Sigmoid colon (tissue), 6 donors: ENCODE measurements at regions not wholly inside any gene's neighbourhood (a gene's known extent, or its start where the extent isn't known, plus 50 kb on each side); places are given as distances from the start of the nearest gene placed in this dataset.

Experiments used
- DNase-seq: peaks from one replicate; pipeline ENCODE4 v3.0.0-alpha.2; 2019
- H3K27ac ChIP-seq, 4 donors: fragments of 200-600 bp; sonication (generic); one replicate each; pipeline ENCODE4 v1.5.1; 2016 to 2019; ENCODE audit warnings: mild to moderate bottlenecking in 1 of 4
- H3K27me3 ChIP-seq, 3 donors: fragments of 200-600 bp; sonication (generic); one replicate each; pipeline ENCODE4 v1.5.1; 2019; ENCODE audit warnings: mild to moderate bottlenecking in 1 of 3
- H3K36me3 ChIP-seq, 4 donors: fragments of 200-600 bp; sonication (generic); one replicate each; pipeline ENCODE4 v1.5.1; 2016 to 2019
- H3K4me1 ChIP-seq, 4 donors: fragments of 200-600 bp; sonication (generic); one replicate each; pipeline ENCODE4 v1.5.1; 2017 to 2019
- H3K4me3 ChIP-seq, 4 donors: fragments of 200-600 bp; sonication (generic); one replicate each; pipeline ENCODE4 v1.5.1; 2017 to 2019; ENCODE audit warnings: mild to moderate bottlenecking in 2 of 4, moderate library complexity in 1 of 4
- H3K9me3 ChIP-seq, 4 donors: fragments of 200-600 bp in 3 of 4; sonication (generic) in 3 of 4; one replicate each; pipeline versions ENCODE4 v1.5.1 to v1.6.1; 2013 to 2019
- EP300 ChIP-seq, 4 donors: sonication (generic); formaldehyde crosslinking; IDR thresholded peaks; one replicate each; pipeline ENCODE4 v1.6.1; 2017; ENCODE audit warnings: antibody characterized with exemption in 4 of 4
- POLR2A ChIP-seq, 2 donors: fragments of 450-650 bp; IDR thresholded peaks; one replicate each; pipeline ENCODE4 v1.6.1; 2016; ENCODE audit warnings: antibody characterized with exemption in 2 of 2, mild to moderate bottlenecking in 2 of 2, moderate library complexity in 2 of 2
- POLR2AphosphoS5 ChIP-seq, 4 donors: sonication (generic); formaldehyde crosslinking; IDR thresholded peaks; one replicate each; pipeline ENCODE4 v1.6.1; 2017; ENCODE audit warnings: antibody characterized with exemption in 4 of 4
- WGBS, 2 donors: extraction: QIAGEN DNeasy Blood & Tissue Kit; methylation state at CpG; one replicate each; pipeline ENCODE4 v1.1.7; 2013; 5-methylcytosine and 5-hydroxymethylcytosine counted together
- intact Hi-C: fragments of 100-400 bp; cut with DNase I; formaldehyde crosslinking; loops from one replicate; pipeline ENCODE4 v1.15.1; 2023
- TF ChIP-seq, protein P1 (sequence below), 4 experiments: fragments of 450-650 bp in 3 of 4; fragments of 200-600 bp in 1 of 4; IDR thresholded peaks; one replicate each; pipeline ENCODE4 v1.5.1; 2016 to 2019; ENCODE audit warnings: antibody characterized with exemption in 4 of 4, mild to moderate bottlenecking in 3 of 4, moderate library complexity in 2 of 4
- donor health status: healthy with polysubstance abuse.
- donor health status: healthy.

DNA sequence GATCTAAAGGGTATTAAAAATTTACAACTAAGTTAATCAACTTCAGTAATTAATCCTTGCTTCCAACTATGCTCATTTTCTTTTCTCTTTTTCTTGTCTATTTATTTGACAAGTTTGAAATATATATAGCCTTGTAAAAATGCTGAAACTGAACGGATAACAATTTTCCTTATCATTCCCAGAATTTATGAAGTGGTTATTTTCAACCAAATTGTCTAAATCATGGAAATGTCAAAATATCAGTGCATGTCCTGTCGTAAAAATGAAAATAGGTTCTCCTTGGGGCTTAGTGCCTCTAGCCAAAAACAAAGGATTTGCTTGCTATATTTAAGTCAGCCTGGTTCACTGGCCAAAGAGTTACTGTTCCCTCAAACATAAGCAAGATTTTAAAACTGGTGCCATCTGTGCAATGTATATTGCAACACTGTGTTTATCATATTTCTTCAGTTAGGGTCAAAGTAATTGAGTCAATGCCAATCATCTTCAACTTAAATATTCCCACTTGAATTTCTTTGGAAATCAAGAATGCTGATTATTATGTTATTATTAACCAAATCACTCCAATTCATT is 798.3 kb downstream of the MAT2B start:
- Histone ChIP-seq H3K4me1 (peaks cover 0 to 6% (median 2%) of the 10 kb centered on the region in 4 donors), H3K27ac (no peak overlapping the region), H3K27me3 (no peaks in the 10 kb centered on the region), H3K9me3 (no peaks in the 10 kb centered on the region), H3K36me3 (no peaks in the 10 kb centered on the region), H3K4me3 (no peak overlapping the region)
- DNase-seq = no peak
- WGBS, 2 donors = 56 to 66% methylated on average over 2 of the region's 2 CpGs
- intact Hi-C loops = no loop called here
- TF ChIP-seq, protein P1, sequence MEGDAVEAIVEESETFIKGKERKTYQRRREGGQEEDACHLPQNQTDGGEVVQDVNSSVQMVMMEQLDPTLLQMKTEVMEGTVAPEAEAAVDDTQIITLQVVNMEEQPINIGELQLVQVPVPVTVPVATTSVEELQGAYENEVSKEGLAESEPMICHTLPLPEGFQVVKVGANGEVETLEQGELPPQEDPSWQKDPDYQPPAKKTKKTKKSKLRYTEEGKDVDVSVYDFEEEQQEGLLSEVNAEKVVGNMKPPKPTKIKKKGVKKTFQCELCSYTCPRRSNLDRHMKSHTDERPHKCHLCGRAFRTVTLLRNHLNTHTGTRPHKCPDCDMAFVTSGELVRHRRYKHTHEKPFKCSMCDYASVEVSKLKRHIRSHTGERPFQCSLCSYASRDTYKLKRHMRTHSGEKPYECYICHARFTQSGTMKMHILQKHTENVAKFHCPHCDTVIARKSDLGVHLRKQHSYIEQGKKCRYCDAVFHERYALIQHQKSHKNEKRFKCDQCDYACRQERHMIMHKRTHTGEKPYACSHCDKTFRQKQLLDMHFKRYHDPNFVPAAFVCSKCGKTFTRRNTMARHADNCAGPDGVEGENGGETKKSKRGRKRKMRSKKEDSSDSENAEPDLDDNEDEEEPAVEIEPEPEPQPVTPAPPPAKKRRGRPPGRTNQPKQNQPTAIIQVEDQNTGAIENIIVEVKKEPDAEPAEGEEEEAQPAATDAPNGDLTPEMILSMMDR (IDR thresholded peaks at IDR 0.05) = no peak
- TF ChIP-seq POLR2A (IDR thresholded peaks at IDR 0.05) = no peak
- no peak for TF ChIP-seq POLR2AphosphoS5 (IDR thresholded peaks at IDR 0.05)
- TF ChIP-seq EP300 (IDR thresholded peaks at IDR 0.05) = no peak

DNA sequence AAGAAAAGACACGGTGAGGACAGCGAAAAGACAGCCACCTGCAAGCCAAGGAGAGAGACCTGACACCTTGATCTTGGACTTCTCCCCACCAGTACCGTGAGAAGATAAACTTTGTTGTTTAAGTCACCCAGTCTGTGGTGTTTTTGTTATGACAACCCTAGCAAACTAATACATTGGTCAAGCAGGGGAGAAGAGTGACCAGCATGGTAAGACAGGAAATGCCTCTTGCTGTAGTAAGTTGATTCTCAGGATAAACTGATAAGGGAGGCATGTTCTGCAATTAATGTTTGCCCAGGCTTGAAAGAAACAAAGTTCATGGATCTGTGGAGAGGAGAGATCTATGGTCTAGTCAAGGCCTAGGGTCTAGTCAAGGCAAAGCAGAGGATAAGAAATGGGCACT is 801.2 kb downstream of the MAT2B start:
- peaks cover 0 to 6% (median 2%) of the 10 kb centered on the region in 4 donors for H3K4me1 ChIP-seq
- no peaks in the 10 kb centered on the region for H3K27me3 ChIP-seq
- H3K9me3 ChIP-seq = no peaks in the 10 kb centered on the region
- no peak overlapping the region for H3K27ac ChIP-seq
- no peaks in the 10 kb centered on the region for H3K36me3 ChIP-seq
- H3K4me3 ChIP-seq = no peak overlapping the region
- TF ChIP-seq EP300 (IDR thresholded peaks at IDR 0.05) (no peak), POLR2A (IDR thresholded peaks at IDR 0.05) (no peak), POLR2AphosphoS5 (IDR thresholded peaks at IDR 0.05) (no peak)
- TF ChIP-seq, protein P1 (IDR thresholded peaks at IDR 0.05) = no peak
- intact Hi-C loops = no loop called here
- DNase-seq = no peak
- 89 to 92% methylated on average over 3 of the region's 3 CpGs for WGBS, 2 donors

DNA sequence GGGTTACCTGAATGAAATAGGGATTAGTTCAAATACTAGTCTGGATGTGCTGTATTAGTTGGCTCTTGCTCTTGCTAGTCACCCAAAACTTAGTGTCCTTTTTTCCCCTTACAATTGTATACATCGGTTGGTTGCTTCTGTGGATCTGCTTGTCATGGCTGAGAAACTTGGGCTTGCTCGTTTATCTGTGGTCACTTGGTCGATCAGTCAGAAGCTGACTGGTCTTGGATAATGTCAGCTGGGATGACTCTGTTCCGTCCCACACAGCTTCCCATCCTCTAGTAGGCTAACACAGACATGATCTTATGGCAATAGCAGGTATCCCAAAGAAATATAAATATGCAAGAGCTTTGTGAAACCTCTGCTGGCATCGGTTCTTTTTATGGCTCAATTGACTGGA is 807.4 kb downstream of the MAT2B start:
- WGBS, 2 donors = 83 to 88% methylated on average over 5 of the region's 5 CpGs
- DNase-seq = no peak
- H3K4me3 ChIP-seq = no peak overlapping the region
- no peaks in the 10 kb centered on the region for H3K27me3 ChIP-seq
- no peak for TF ChIP-seq POLR2AphosphoS5 (IDR thresholded peaks at IDR 0.05)
- TF ChIP-seq POLR2A (IDR thresholded peaks at IDR 0.05) = no peak
- TF ChIP-seq EP300 (IDR thresholded peaks at IDR 0.05) = no peak
- TF ChIP-seq, protein P1 (IDR thresholded peaks at IDR 0.05) = no peak
- intact Hi-C loops = no loop called here
- no peaks in the 10 kb centered on the region for H3K36me3 ChIP-seq
- H3K4me1 ChIP-seq = peaks cover 0 to 13% (median 5%) of the 10 kb centered on the region in 4 donors
- no peak overlapping the region for H3K27ac ChIP-seq
- no peaks in the 10 kb centered on the region for H3K9me3 ChIP-seq

DNA sequence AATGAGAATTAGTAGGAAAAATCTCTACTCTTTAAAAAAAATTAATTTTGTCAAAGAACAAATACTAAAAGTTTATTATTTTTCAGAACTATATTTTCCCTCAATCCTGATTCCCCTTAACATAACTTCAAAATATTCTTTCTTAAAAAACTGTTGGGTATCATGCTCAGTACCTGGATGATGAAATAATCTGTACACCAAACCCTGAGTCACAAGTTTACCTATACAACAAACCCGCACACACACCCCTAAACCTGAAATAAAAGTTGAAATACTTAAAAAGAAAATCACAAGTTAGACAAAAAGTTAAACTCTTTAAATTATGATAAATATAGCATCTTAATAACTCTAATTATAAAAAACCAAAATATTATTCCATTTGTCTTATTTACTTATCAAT is 812.3 kb downstream of the MAT2B start:
- WGBS, 2 donors = 86 to 90% methylated on average over 1 of the region's 1 CpG

More for the DNA sequence above, 812.3 kb downstream of the MAT2B start:
- H3K36me3 ChIP-seq = no peaks in the 10 kb centered on the region
- H3K9me3 ChIP-seq = no peaks in the 10 kb centered on the region
- DNase-seq = no peak
- intact Hi-C loops = no loop called here
- H3K4me1 ChIP-seq = peaks cover 0 to 13% (median 5%) of the 10 kb centered on the region in 4 donors
- TF ChIP-seq POLR2A (IDR thresholded peaks at IDR 0.05) (no peak), POLR2AphosphoS5 (IDR thresholded peaks at IDR 0.05) (no peak), EP300 (IDR thresholded peaks at IDR 0.05) (no peak)
- TF ChIP-seq, protein P1 (IDR thresholded peaks at IDR 0.05) = no peak
- no peak overlapping the region for H3K27ac ChIP-seq
- H3K4me3 ChIP-seq = no peak overlapping the region
- H3K27me3 ChIP-seq = no peaks in the 10 kb centered on the region
